ENCODE measurements at regions not wholly inside any gene's neighbourhood (a gene's known extent, or its start where the extent isn't known, plus 50 kb on each side); places are given as distances from the start of the nearest gene placed in this dataset.

DNA sequence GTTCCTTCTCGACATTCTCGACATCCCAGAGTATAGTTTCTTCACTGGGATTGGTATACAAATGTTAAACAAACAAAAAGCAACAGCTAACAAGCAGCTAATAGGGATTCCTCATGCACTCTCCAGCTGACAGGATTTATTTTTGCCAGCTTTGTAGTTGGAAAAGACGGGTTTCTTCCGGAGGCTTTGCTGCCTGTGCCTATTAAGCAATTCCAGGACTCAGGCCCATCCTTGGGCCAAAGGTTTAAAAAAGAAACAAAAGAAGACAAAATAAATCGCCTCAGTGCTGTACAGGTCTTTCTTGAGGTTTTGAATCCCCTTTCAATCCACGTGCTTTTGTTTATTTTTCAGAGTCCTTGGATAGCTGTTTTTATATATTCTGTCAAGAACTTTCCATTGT is 1414.5 kb upstream of the PCDH9 start:
- TF ChIP-seq, protein P1, sequence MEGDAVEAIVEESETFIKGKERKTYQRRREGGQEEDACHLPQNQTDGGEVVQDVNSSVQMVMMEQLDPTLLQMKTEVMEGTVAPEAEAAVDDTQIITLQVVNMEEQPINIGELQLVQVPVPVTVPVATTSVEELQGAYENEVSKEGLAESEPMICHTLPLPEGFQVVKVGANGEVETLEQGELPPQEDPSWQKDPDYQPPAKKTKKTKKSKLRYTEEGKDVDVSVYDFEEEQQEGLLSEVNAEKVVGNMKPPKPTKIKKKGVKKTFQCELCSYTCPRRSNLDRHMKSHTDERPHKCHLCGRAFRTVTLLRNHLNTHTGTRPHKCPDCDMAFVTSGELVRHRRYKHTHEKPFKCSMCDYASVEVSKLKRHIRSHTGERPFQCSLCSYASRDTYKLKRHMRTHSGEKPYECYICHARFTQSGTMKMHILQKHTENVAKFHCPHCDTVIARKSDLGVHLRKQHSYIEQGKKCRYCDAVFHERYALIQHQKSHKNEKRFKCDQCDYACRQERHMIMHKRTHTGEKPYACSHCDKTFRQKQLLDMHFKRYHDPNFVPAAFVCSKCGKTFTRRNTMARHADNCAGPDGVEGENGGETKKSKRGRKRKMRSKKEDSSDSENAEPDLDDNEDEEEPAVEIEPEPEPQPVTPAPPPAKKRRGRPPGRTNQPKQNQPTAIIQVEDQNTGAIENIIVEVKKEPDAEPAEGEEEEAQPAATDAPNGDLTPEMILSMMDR (IDR thresholded peaks at IDR 0.05): no peak
- TF ChIP-seq POLR2A (IDR thresholded peaks at IDR 0.05): no peak
